ENCODE measurements at regions not wholly inside any gene's neighbourhood (a gene's known extent, or its start where the extent isn't known, plus 50 kb on each side); places are given as distances from the start of the nearest gene placed in this dataset.

GRCh38 chr7:131013716-131014115, 279.7 kb upstream of the KLF14 start:
- H3K4me3 ChIP-seq (replicated peaks; ENCODE audit: low read depth, low read length) = no peak overlapping the region
- no peak for TF ChIP-seq CTCF (IDR thresholded peaks at IDR 0.05; ENCODE audit: low read length, missing control alignments)

GRCh38 chr7:131014906-131015656, 281.1 kb upstream of the KLF14 start:
- H3K4me3 ChIP-seq (replicated peaks; ENCODE audit: low read depth, low read length) = no peak overlapping the region
- DNase-seq (ENCODE audit: low read depth) = no peak
- TF ChIP-seq CTCF (IDR thresholded peaks at IDR 0.05; ENCODE audit: low read length, missing control alignments) = no peak

More at GRCh38 chr7:131013716-131014115, 279.7 kb upstream of the KLF14 start:
- DNase-seq (ENCODE audit: low read depth) = no peak

DNA sequence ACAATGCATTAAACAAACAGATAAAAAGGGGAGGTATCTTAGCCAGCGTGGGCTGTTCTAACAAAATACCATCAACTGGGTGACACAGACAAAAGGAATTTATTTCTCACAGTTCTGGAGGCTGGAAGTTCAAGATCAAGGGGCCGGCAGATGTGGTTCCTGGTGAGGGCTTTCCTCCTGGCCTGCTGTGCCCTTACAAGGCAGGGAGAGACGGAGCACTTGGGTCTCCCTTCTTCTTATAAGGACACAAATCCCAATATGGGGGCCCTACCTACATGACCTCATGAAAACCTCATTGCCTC, 281.6 kb upstream of the KLF14 start:
- peak; percentile 69 for DNase-seq (ENCODE audit: low read depth)
- no peak overlapping the region for H3K4me3 ChIP-seq (replicated peaks; ENCODE audit: low read depth, low read length)
- TF ChIP-seq CTCF (IDR thresholded peaks at IDR 0.05; ENCODE audit: low read length, missing control alignments) = no peak

DNA sequence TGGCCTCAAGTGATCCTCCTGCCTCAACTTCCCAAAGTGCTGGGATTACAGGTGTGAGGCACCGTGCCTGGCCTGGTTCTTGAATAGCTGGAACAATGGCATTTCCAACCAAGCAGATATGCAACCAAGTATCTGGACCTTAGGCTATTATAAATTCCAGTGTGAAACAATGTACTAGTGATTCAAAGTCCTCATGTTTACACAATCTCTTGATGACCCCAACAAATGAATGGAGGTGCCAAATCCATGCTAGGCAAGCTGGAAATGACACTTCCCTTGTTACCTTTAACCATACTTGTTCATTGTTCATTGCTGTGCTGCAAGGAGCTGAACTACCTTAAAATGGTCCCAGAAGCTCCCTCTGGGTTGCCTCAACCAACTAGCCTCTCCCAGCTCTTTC, 282.2 kb upstream of the KLF14 start:
- H3K4me3 ChIP-seq (replicated peaks; ENCODE audit: low read depth, low read length) = no peak overlapping the region
- TF ChIP-seq CTCF (IDR thresholded peaks at IDR 0.05; ENCODE audit: low read length, missing control alignments) = no peak
- DNase-seq (ENCODE audit: low read depth) = no peak

DNA sequence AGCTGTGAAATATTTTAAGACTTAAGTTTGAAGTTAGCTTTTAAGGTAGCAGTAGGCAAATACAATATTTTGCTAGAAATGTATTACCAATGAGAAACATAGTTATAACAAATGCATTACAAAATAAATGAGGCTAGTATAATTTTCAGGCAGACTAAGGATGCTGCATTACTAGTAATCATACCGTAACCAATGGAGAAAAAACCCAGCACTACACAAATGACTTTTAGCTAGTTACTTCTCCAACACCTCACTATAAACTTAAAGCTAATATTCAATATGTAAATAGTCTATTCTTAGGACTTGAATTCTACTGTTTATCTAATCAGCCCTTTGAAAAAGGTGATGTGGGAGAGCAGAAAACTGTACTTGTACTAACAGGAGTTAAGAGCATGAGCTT, 285.3 kb upstream of the KLF14 start:
- no peak for TF ChIP-seq CTCF (IDR thresholded peaks at IDR 0.05; ENCODE audit: low read length, missing control alignments)

GRCh38 chr7:131020759-131021261, 286.8 kb upstream of the KLF14 start:
- H3K4me3 ChIP-seq (replicated peaks; ENCODE audit: low read depth, low read length) = no peak overlapping the region
- no peak for TF ChIP-seq CTCF (IDR thresholded peaks at IDR 0.05; ENCODE audit: low read length, missing control alignments)

More for the DNA sequence above, 285.3 kb upstream of the KLF14 start:
- no peak overlapping the region for H3K4me3 ChIP-seq (replicated peaks; ENCODE audit: low read depth, low read length)
- no peak for DNase-seq (ENCODE audit: low read depth)

GRCh38 chr7:131021460-131021859, 287.5 kb upstream of the KLF14 start:
- no peak for TF ChIP-seq CTCF (IDR thresholded peaks at IDR 0.05; ENCODE audit: low read length, missing control alignments)
- DNase-seq (ENCODE audit: low read depth) = no peak
- no peak overlapping the region for H3K4me3 ChIP-seq (replicated peaks; ENCODE audit: low read depth, low read length)

More at GRCh38 chr7:131020759-131021261, 286.8 kb upstream of the KLF14 start:
- DNase-seq (ENCODE audit: low read depth) = no peak

All from fibroblast of pulmonary artery (primary cell).